Activated CD8-positive, alpha-beta memory T cell treated with anti-CD3 and anti-CD28 coated beads for 4 hours (primary cell): ENCODE measurements at regions not wholly inside any gene's neighbourhood (a gene's known extent, or its start where the extent isn't known, plus 50 kb on each side); places are given as distances from the start of the nearest gene placed in this dataset.
"Not testable (repeated sequence)": the region's sequence is repeated elsewhere in the genome, so short reads cannot be mapped to it uniquely, and the experiment has no call there.

Experiments used
- DNase-seq, 2 donors: peaks; one replicate each; pipeline ENCODE4 v3.0.0-alpha.2; 2020; ENCODE audit warnings: low read depth in 2 of 2

DNA sequence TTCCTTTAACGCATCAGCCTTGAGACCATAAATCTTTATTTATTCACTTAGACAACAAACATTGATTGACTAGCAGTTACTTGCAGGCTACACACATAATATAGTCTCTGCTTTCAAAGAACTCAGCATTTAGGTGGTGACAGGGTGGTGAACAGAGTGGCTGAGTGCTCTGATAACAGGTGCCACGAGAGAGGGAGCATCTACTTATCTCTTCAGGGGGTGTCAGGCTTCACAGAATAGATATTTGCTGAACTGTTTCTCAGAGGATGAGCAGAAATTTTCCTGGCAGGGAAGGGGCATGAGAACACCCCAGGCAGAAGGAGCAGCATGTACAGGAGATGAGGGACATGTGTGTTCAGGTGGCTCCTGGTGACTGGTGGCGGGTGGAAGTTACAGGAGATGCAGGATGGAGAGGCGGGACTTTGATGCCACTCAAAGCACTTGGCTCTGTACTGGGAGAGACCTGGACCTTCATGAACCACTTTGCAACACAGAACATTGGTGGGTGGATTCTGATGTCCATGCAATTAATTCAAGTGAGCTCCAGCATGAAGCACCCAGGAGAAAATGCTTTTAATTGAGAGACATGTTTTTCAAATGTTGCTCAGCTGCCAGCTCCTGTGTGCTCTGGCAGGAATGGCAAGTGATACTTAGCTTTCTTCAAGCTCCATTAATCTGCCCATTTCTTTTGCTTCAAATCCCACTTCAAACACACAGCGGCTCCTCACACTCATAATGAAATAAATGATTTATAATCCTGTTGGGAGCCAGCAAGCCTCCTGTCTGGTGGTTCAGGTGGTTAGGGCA, 248.9 kb downstream of the MYCN start:
- DNase-seq: no peak

DNA sequence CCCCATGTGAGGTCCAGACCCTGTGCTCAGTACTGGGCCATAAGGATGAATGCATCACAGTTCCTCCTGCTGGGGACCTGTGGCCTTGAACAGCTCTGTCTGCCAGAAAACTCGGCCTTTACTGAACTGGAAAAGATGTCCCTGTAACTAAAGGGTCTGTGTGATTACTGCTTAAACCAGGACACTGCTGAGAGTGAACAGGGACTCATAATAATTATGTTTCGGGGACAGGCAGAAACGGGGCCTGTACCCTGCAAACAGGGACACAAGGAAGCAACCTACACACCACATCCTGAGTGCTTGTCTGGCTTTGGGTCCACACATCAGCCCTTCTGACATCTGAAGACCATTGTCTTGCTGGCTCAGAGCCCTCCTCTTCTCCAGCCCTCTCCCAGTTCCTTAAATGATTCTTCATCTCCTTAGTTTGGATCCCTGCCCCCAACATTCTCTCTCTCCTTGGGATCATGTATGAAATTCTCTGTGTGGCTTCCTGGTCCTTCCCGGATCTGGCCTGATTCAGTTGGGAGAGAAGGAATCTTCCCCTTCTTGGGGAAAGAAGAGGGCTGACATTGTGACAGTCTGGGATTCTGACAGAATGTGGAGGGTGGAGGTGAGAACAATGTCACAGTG, 248.0 kb downstream of the MYCN start:
- no peak for DNase-seq

DNA sequence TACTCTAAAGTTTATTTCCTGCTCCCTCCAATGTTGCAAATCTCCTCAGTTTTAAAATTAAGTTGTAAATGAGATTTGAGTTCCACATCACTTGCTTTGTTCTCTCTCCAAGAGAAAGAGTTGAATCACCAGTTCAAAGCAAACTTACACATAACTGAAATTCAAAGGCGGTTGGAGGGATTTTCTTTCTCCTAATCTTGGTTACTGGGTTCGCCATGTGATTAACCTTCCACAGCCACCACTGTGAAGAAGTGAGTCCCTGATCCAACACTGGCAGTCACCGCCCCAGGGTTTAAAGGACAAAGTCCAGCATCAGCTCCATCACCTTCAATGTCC, 247.1 kb downstream of the MYCN start:
- DNase-seq: no peak

DNA sequence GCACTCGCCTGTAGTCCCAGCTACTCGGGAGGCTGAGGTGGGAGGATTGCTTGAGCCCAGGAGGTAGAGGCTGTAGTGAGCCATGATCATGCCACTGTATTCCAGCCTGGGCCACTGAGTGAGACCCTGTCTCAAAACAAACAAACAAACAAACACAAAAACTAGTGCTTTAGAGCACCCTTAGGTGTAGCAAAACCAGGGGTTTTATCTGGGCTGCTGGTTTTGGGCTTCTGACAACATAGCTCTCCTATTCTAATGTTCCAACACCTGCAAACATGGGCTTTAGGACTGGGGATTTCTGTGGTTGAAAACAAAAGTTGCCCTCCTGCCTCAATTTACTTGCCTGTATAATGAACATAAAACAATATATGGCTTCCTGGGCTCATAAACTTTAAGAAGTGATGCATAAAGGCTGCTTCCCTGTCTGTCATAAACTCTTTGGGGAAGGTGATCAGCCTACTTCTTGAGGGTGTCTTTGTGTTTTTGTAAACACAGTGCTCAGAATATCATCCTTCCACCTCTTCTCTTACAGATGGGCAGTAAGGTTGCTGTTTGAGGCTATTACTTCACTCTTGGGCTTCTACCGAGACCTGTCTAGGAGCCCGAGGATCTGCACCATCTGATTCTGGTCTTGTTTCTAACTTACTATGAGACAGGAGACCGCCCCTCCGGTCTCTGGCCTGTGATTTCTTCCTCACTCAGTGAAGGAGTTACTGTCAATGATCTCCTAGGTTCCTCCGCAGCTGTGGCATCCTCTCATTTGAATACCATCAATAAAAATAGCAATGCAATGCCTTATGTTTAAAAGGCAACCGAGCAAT, 246.5 kb downstream of the MYCN start:
- no peak for DNase-seq

DNA sequence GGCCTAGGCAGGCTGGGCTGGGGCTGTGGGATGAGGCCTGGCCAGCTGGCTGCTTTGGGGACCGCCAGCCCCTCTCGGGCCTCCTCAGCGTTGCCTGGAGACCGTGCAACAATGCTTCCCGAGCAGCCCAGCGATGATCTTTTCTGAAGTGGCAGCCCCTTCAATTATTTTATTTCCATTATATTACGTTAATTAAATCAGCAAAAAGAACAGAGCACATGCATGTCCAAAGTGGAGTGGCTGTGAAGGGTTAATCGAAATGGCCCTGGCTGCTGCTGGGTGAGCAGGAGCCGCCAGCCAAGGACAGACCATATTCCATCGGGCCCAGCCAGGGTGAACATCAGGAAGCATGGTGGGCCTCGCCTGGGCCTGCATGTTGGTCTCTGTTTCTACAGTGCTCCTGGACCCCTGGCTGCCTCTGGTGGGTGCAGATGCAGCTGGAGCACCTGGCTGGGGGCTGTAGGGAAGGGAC, 245.5 kb downstream of the MYCN start:
- DNase-seq: no peak

DNA sequence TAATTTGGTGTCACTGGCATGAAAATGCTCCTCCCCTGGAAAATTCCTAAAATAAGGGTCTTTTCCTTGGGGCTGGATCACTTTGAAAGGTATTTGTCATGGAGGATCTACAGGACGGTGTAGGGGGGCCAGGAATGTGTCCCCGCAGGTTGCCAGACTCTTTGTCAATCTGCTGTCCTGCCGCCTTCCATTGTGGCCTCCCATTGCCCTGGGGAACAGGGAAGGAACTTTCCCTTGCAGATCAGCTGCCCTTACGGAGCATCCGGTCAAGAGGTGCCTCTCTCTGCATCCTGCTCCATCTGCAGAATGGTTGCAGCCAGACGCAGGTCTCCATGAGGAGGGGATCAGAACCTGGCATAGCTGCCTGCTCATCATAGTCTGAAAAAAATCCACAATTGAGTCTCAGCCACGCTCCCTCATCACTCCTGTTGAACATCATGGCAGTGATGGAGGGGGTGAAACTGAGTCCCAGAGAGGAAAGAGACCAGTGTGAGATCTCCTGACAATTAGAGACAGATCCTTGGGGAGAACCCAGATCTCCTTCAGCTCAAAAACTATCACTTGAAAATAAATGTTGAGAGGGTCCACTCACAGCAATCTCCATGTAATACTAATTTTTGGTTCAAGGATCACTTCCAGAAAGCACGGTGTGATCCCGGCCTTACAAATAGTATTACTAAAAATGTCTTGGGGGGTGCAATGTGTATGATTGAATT, 244.8 kb downstream of the MYCN start:
- no peak for DNase-seq

DNA sequence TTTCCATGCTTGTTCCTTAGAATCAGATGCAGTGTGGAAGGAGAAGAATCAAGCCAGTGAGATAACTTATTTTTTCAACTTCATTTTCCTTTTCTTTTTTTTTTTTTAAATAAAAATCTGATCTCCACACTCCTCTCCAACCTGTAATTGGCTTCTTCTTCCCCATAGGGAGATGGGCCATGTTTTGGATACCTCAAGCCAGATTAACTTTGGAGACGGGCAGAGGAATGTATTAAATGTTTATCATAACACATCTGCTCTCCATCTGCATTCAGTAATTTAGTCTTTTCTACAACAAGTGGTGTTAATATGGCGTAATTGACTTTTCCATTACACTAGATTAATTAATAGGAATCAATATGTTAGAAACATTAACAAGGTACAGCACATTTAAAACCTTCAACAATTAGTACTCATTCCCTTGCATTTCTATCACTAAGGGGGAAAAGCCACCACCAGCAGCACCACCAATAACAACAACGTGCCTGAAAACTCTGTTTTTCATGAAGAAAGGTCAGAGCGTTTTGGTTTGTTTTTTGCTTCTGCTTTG, 244.1 kb downstream of the MYCN start:
- DNase-seq: no peak

DNA sequence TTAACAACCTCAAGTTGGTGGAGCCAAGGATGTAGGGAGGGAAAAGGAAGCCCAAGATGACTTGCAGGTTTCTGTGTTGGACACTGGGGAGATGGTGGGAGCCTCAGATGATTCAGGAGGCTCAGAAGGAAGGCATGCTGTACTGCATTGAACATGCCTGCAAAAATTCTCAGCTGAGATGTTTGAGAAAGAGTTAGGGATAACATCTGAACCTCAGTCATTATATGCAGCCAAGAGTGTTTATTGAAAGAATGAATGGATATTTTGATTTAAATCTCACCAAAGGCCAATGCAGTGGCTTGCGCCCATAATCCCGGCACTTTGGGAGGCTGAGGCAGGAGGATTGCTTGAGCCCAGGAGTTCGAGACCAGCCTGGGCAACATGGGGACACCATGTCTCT, 243.0 kb downstream of the MYCN start:
- DNase-seq: no peak

DNA sequence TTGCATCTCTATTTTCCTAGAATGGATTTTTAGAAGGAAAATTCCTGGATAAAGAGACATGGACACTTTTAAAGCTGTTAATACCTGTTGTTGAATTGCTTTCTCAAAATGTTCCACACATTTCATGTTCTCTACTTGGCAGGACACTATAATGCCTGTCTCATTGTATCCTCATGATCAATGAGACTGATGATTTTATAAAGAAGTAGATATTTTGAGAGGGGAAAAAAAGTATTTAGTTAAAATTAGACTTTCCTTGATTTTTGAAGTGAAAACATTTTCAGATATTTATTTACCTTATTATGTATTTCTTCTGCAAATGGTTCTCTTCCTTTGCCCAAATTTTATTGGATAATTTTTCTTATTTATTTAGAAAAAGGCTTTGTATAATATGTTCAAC, 242.5 kb downstream of the MYCN start:
- DNase-seq: no peak

DNA sequence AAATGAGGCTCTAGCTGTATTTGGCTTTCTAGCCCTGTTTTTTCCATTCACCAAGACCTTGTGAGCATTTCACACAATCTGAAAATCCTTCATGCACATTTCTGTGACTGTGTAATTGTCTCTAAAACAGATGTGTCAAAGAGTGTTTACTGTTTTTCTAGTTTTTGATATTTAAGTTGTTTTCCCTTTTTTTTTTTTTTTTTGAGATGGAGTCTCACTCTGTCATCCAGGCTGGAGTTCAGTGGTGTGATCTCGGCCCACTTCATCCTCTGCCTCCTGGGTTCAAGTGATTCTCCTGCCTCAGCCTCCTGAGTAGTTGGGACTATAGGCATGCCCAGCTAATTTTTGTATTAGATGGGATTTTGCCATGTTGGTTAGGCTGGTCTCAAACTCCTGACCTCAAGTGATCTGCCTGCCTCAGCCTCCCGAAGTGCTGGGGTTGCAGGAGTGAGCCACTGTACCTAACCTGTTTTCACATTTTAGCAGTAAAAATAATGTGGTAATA, 242.0 kb downstream of the MYCN start:
- not testable (repeated sequence) for DNase-seq

DNA sequence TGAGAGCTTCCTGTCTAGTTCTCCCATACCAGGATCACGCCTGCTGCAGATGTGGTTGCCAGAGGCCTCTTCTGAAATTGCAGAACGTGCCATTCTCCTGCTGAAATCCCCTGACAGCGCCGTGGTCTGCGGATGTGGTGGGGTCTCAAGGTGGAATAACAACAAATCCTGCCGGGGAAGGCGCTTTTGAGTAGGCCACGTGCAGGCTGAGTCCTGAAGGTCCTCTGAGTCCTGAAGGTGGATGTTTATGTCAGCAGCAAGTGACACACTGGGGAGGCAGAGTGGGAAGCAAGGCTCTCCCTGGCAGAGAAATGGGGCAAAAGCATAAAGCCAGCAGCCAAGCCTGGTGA, 241.4 kb downstream of the MYCN start:
- DNase-seq: no peak

DNA sequence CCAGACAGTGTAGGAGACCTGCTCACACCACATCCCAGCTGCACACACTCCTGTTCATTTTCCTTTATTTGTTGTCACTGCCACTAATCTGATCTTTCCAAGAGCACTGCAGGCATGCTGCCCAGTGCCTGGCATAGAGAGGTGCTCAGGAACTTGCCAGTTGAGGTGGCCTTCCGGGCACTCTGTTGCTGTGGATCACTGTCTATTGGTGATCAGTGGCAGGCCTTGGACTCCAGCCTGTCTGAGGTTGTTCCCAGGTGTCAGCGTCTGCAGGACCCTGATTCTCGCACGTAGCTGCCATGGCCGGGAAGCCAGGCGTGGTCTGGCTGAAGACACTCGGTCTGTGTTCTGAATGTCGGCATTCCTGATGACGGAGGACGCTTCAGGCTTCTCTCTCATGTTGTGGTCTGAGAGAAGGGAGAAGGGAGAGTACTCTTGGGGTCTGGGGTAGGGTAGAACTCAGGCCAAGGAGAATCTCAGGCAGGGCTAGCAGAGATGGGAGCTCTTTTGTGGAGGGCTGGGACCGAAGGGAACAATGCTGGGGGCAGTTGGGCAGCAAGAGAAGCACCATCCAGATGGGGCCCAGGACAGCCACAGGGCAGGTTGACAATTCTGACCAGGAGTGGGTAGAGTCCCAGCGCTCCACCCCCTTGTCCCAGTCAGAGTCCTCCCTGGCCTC, 240.9 kb downstream of the MYCN start:
- DNase-seq: no peak

DNA sequence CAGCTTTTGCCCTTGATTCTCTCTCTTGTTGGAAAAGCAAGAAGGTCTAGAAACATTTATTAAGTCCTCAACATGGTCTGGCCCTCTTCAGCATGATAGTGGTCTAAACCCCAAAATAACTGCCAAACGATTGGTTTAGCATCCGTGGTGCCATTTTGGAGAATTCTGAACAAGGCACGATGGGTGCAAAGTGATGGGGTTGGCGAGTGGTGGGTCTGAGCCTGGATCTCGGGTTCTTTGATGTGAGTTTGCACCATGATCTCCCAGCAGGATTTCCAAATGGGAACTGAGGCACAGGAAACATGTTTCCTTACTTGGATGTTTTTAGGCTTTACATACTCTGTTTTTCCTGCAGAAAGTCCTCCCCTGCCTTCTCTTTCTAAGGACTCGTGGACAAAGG, 240.3 kb downstream of the MYCN start:
- no peak for DNase-seq

DNA sequence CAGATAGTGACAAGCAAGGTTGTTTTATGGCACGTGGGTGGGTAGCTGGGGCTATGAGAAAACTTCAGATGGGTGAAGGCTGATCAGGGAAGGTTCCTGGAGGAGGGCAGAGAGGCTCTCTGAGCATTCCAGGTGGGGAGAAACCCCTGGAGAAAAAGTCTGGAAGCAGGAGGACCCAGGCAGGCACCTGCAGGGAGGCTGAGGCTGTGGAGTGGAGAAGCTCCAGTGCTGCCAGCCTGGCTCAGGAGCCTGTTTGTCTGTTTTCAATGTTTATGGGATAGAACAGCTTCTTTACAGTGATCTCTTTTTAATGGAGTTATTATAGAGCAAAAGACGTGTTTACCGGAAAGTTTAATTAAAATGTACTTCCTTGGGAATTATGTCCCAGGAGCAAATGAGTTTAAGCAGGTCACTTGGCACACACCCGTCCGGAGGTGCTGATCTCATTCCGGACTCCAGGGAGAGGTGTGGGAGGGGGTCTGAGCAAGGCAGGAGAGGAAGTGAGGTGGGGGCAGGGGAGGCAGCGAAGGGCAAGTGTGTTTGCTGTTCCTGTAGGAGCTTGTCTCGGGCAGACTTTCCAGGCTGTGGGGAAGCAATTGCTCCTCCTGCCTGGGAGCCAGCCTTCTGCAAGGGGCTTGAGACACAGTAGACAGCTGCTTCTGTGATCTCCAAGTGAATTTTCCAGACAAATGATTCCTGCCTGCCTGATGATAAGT, 239.5 kb downstream of the MYCN start:
- no peak for DNase-seq

DNA sequence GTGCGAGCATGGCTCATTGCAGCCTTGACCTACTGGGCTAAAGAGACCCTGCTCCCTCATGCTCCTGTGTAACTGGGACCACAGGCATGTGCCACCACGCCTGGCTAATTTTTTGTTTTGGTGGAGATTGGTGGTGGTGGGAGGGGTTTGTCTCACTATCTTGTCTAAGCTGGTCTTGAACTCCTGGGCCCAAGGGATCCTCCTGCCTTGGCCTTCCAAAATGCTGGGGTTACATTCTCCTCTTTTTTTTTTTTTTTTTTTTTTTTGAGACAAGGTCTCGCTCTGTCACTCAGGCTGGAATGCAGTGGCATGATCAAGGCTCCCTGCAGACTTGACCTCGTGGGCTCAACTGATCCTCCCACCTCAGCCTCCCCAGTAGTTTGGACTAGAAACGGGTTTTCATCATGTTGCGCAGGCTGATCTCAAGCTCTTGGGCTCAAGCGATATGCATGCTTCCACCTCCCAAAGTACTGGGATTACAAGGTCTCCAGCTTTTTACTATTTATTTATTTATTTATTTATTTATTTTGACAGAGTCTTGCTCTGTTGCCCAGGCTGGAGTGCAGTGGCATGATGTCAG, 238.3 kb downstream of the MYCN start:
- DNase-seq: no peak

DNA sequence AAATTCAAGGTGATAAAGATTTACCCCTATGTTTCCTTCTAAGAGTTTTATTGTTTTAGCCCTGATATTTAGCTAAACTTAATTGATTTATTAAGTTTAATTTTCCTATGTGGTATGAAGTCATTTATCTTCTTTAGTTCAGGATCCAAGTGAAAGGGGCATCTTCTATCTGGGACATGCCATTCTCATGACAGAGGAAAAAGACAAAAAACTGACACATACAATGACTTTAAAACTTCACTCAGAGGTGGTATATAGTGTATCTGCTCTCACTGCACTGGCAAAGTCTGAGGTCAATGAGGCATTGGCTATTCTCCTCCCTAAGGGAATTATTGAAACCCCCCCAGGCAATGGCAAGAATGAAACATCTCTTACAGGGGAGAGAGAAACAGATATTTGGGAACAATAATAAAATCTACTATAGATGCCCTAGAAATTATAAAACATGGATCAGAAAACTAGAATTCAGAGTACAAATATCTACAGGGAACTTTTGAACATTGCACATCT, 237.4 kb downstream of the MYCN start:
- DNase-seq: no peak

DNA sequence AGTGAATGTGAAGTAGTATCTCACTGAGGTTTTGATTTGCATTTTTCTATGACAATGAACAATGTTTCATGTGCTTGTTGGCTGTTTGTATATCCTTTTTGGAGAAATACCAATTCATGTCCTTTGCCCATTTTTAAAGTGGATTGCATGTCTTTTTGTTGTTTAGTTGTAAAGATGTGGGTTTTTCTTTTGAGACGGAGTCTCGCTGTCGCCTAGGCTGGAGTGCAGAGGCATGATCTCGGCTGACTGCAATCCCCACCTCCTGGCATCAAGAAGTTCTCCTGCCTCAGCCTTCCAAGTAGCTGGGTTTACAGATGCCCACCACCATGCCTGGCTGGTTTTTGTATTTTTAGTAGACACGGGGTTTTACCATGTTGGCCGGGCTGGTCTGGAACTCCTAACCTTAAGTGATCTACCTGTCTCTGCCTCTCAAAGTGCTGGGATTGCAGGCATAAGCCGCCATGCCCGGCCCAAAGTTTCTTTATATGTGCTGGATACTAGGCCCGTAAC, 236.7 kb downstream of the MYCN start:
- DNase-seq: no peak

DNA sequence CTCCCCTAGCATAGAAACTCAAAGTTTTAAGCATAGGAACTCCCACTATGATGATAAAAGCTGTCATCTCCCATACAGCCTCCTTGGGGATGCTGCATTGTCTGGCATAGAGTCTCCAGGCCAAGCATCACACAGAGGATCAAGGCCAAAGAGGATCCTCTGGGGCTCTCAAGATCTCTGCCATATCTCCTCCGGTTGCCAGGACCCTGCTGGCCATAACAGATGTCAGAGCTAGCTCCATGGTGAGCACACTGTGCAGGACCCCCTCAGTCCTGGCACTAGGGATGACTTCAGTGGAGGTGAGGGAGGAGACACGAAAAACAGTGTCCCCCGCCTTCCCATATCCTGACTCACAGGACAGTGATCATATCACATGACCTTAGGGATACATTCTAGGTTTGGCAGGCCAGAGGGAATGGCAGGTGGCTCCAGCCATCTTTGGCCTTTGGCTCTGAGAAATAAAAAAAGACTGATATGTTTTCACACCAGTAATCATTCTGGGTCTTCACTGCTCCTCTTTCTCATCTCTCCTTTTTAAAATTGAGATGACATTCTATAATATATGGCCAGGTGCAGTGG, 235.0 kb downstream of the MYCN start:
- no peak for DNase-seq

DNA sequence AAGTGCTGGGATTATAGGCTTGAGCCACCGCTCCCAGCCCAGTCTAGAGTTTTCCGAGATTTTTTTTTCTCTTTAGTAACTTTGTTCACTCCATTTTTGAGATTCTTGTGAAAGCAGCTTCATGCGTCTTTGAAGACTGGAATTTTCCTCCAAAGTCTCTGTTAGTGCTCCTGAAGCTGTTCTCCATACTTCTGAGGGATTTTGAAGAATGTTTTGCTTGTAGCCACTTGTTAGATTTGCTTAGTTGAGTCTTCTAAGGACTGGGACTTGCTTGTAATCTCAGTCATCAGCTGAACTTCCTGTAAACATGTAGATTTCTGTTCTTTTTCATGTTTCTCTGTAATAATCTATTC, 234.3 kb downstream of the MYCN start:
- no peak for DNase-seq
